Endothelial cell of umbilical vein (primary cell): ENCODE measurements at regions not wholly inside any gene's neighbourhood (a gene's known extent, or its start where the extent isn't known, plus 50 kb on each side); places are given as distances from the start of the nearest gene placed in this dataset.

Experiments
- BruUV-seq: library from RNA; stranded (reverse); fragments of 400-500 nt; replicated peaks from 2 replicates; lab custom pipeline; 2021; lab: Mats Ljungman, UMichigan
- CTCF ChIA-PET: fragments of 300-600, 350-600 bp; sonication (Branson Sonifier 250); formaldehyde crosslinking; loops from one replicate; lab custom pipeline; 2021; ENCODE audit warnings: antibody characterized with exemption, inconsistent platforms; lab: Charles Lee
- POLR2A ChIA-PET: fragments of 300-600, 350-600 bp; sonication (Branson Sonifier 250); formaldehyde crosslinking; loops from one replicate; lab custom pipeline; 2021; ENCODE audit warnings: antibody characterized with exemption, inconsistent platforms; lab: Charles Lee
- DNase-seq: peaks from one replicate; pipeline ENCODE4 v3.0.0-alpha.2; 2011; ENCODE audit warnings: low read depth, low spot score
- FAIRE-seq: peaks from 2 replicates; lab custom pipeline; 2011; peaks lifted over from hg19 to GRCh38; lab: Jason Lieb, UNC
- H2AFZ ChIP-seq: 2 replicates; pipeline ENCODE4 v1.6.0; 2012; ENCODE audit warnings: low read depth, low read length, control low read depth, inconsistent platforms
- H3K27ac ChIP-seq: 2 replicates; pipeline ENCODE4 v1.5.1; 2011; ENCODE audit warnings: low read depth, mild to moderate bottlenecking, control low read depth, low read length, moderate library complexity; ENCODE audit not compliant: insufficient read depth
- H3K27me3 ChIP-seq, 2 experiments: 2 replicates each; pipeline versions ENCODE4 v1.6.0 to v1.6.1; 2011; ENCODE audit warnings: low read length in 2 of 2, mixed read lengths in 1 of 2; ENCODE audit not compliant: control insufficient read depth in 2 of 2, insufficient read depth in 2 of 2
- H3K36me3 ChIP-seq, 2 experiments: 2 replicates in 1 of 2; 3 replicates in 1 of 2; pipeline ENCODE4 v1.5.1; 2011; ENCODE audit warnings: low read length in 2 of 2, mild to moderate bottlenecking in 1 of 2, moderate library complexity in 1 of 2; ENCODE audit not compliant: control insufficient read depth in 2 of 2, insufficient read depth in 2 of 2; ENCODE audit errors: extremely low read depth in 1 of 2
- H3K4me1 ChIP-seq: 3 replicates; pipeline ENCODE4 v1.5.1; 2011; ENCODE audit warnings: mild to moderate bottlenecking, low read length; ENCODE audit not compliant: control insufficient read depth, insufficient read depth; ENCODE audit errors: extremely low read depth
- H3K4me2 ChIP-seq: 2 replicates; pipeline ENCODE4 v1.6.1; 2011; ENCODE audit warnings: low read length, control low read depth, mixed read lengths; ENCODE audit not compliant: insufficient read depth
- H3K4me3 ChIP-seq, 3 experiments: fragments of 200-600 bp in 1 of 3; sonication (generic), shearing (Covaris generic) in 1 of 3; replicated peaks in 1 of 3; 2 replicates each; pipeline ENCODE4 v1.5.1; 2011 to 2016; ENCODE audit warnings: control low read depth in 3 of 3, low read length in 3 of 3, mild to moderate bottlenecking in 2 of 3, inconsistent platforms in 1 of 3, low read depth in 1 of 3, moderate library complexity in 1 of 3; ENCODE audit not compliant: insufficient read depth in 1 of 3
- H3K79me2 ChIP-seq: 2 replicates; pipeline ENCODE4 v1.6.0; 2012; ENCODE audit warnings: low read length, inconsistent platforms; ENCODE audit not compliant: control insufficient read depth, insufficient read depth
- H3K9ac ChIP-seq: replicated peaks from 2 replicates; pipeline ENCODE3; 2011; ENCODE audit warnings: low read length, control low read depth; ENCODE audit not compliant: insufficient read depth; ENCODE audit errors: extremely low read depth
- H3K9me1 ChIP-seq: replicated peaks from 3 replicates; pipeline ENCODE4 v1.6.0; 2011; ENCODE audit warnings: mild to moderate bottlenecking, low read length; ENCODE audit not compliant: control insufficient read depth, insufficient read depth; ENCODE audit errors: extremely low read depth
- H3K9me3 ChIP-seq: replicated peaks from 2 replicates; pipeline ENCODE4 v1.5.1; 2012; ENCODE audit warnings: low read length, inconsistent platforms; ENCODE audit not compliant: control insufficient read depth, insufficient read depth
- H4K20me1 ChIP-seq: replicated peaks from 2 replicates; pipeline ENCODE3; 2011; ENCODE audit warnings: mild to moderate bottlenecking, low read length; ENCODE audit not compliant: control insufficient read depth, insufficient read depth; ENCODE audit errors: extremely low read depth
- EZH2 ChIP-seq: IDR thresholded peaks from 2 replicates; pipeline ENCODE4 v1.6.1; 2012; ENCODE audit warnings: borderline replicate concordance, low read depth, mild to moderate bottlenecking, moderate library complexity, low read length, inconsistent platforms; ENCODE audit not compliant: severe bottlenecking
- FOS ChIP-seq: IDR thresholded peaks from 2 replicates; pipeline ENCODE4 v1.6.1; 2011; ENCODE audit warnings: mild to moderate bottlenecking, low read length, moderate library complexity, borderline replicate concordance; ENCODE audit not compliant: insufficient read depth
- GATA2 ChIP-seq: IDR thresholded peaks from 2 replicates; pipeline ENCODE4 v1.7.0; 2011; ENCODE audit warnings: low read depth, mild to moderate bottlenecking, moderate library complexity, mixed read lengths, low read length; ENCODE audit not compliant: insufficient read length, insufficient read depth
- JUN ChIP-seq: IDR thresholded peaks from 2 replicates; pipeline ENCODE4 v1.6.1; 2011; ENCODE audit warnings: borderline replicate concordance, low read depth; ENCODE audit not compliant: insufficient read length, insufficient read depth
- MYC ChIP-seq: IDR thresholded peaks from one replicate; pipeline ENCODE4 v1.6.1; 2011; ENCODE audit warnings: mild to moderate bottlenecking, low read depth, low read length
- POLR2A ChIP-seq: IDR thresholded peaks from 2 replicates; pipeline ENCODE4 v1.6.1; 2012; ENCODE audit warnings: low read depth, mild to moderate bottlenecking, control low read depth, low read length
- POLR2AphosphoS5 ChIP-seq: IDR thresholded peaks from 2 replicates; pipeline ENCODE4 v1.6.1; 2012; ENCODE audit warnings: low read depth, mild to moderate bottlenecking, control low read depth, low read length, moderate library complexity; ENCODE audit not compliant: insufficient read depth
- dilution Hi-C: fragments of 300-500 bp; cut with MboI; formaldehyde crosslinking; loops from one replicate; pipeline ENCODE4 v1.15.0; 2019; ENCODE audit warnings: low sequenced_read_pairs; ENCODE audit not compliant: extremely low pct_ligation_motif_present
- intact Hi-C: fragments of 100-400 bp; cut with micrococcal nuclease; formaldehyde crosslinking; loops from one replicate; pipeline ENCODE4 v1.10.0; 2022
- TF ChIP-seq, protein P1 (sequence below), 2 donors: IDR thresholded peaks; 1 replicate in 1 of 2; 2 replicates in 1 of 2; pipeline ENCODE4 v1.5.1; 2011; ENCODE audit warnings: low read length in 2 of 2, mild to moderate bottlenecking in 2 of 2, moderate library complexity in 2 of 2, control low read depth in 1 of 2, inconsistent platforms in 1 of 2, low read depth in 1 of 2; ENCODE audit not compliant: insufficient read depth in 1 of 2; ENCODE audit errors: extremely low read depth in 1 of 2
- TF ChIP-seq, protein P2 (sequence below): IDR thresholded peaks from 2 replicates; pipeline ENCODE4 v1.6.1; 2011; ENCODE audit not compliant: insufficient read depth, insufficient read length

DNA sequence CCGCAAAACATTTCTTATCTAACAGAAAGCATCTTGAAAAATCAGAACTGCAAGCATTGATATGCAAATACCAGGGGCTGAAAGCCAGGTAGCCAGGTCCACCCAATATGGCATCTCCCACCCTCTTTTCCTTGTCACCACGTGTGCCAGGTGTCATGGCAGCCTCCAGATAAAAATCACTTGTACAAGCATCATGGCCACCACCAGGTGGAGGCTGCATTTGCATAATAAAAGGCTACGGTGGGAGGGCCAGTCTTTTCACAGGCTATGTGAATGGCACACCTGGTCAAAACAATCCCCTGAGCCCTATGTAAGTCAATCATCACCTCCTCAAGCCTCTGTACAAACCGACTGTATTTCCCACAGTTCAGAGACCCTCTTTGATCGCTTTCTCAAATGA, 1233.1 kb upstream of the ALCAM start:
- dilution Hi-C loops = no loop called here
- intact Hi-C loops = no loop called here
- TF ChIP-seq, protein P1, sequence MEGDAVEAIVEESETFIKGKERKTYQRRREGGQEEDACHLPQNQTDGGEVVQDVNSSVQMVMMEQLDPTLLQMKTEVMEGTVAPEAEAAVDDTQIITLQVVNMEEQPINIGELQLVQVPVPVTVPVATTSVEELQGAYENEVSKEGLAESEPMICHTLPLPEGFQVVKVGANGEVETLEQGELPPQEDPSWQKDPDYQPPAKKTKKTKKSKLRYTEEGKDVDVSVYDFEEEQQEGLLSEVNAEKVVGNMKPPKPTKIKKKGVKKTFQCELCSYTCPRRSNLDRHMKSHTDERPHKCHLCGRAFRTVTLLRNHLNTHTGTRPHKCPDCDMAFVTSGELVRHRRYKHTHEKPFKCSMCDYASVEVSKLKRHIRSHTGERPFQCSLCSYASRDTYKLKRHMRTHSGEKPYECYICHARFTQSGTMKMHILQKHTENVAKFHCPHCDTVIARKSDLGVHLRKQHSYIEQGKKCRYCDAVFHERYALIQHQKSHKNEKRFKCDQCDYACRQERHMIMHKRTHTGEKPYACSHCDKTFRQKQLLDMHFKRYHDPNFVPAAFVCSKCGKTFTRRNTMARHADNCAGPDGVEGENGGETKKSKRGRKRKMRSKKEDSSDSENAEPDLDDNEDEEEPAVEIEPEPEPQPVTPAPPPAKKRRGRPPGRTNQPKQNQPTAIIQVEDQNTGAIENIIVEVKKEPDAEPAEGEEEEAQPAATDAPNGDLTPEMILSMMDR (IDR thresholded peaks at IDR 0.05; ENCODE audit: extremely low read depth in 1 of 2, insufficient read depth in 1 of 2, low read depth in 1 of 2, low read length in 2 of 2) = no peak
- TF ChIP-seq EZH2 (no peak), POLR2A (no peak), FOS (no peak)
- Histone ChIP-seq H3K4me1 (peaks cover 14% of the 10 kb centered on the region), H3K4me2 (peak overlapping the region; percentile 73), H2AFZ (no peak overlapping the region), H3K4me3 (no peak overlapping the region), H3K79me2 (no peaks in the 10 kb centered on the region), H3K27me3 (no peaks in the 10 kb centered on the region), H3K9ac (no peak overlapping the region), H3K9me3 (no peaks in the 10 kb centered on the region), H3K27ac (no peak overlapping the region), H3K9me1 (no peaks in the 10 kb centered on the region), H3K36me3 (no peaks in the 10 kb centered on the region), H4K20me1 (no peaks in the 10 kb centered on the region)
- CTCF ChIA-PET = no interaction called here
- no TSS peak for BruUV-seq
- FAIRE-seq (no peak), DNase-seq (no peak)
- POLR2A ChIA-PET = no interaction called here

DNA sequence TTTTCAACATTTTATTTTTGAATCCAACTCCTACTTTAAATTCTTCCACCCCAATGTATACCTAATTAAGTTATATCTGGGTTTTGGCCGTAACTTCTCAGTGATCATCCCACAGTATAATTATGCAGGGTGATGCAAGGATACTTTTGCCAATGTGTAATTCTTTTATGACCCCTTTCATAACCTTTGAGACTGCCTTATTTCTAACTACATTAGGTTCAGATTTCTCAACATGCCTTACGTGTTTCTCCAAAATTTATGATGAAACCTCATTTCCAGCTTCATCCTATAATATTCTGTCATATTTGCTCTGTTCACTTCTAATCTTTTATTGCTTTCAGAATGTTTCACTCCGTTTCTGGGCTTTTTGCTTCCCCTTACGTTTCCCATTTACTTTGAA, 1229.6 kb upstream of the ALCAM start:
- BruUV-seq = no TSS peak
- POLR2A ChIA-PET = no interaction called here

More for the DNA sequence above, 1229.6 kb upstream of the ALCAM start:
- no peak overlapping the region for H3K27ac ChIP-seq
- no peak for DNase-seq
- FAIRE-seq = no peak
- H3K9me3 ChIP-seq = no peaks in the 10 kb centered on the region
- H3K9ac ChIP-seq = no peak overlapping the region
- H3K9me1 ChIP-seq = no peaks in the 10 kb centered on the region
- TF ChIP-seq, protein P1 (IDR thresholded peaks at IDR 0.05; ENCODE audit: extremely low read depth in 1 of 2, insufficient read depth in 1 of 2, low read depth in 1 of 2, low read length in 2 of 2) = no peak
- TF ChIP-seq FOS (no peak), JUN (no peak), POLR2A (no peak), EZH2 (no peak), POLR2AphosphoS5 (no peak), MYC (no peak), GATA2 (no peak)
- TF ChIP-seq, protein P2, sequence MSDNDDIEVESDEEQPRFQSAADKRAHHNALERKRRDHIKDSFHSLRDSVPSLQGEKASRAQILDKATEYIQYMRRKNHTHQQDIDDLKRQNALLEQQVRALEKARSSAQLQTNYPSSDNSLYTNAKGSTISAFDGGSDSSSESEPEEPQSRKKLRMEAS = no peak
- H4K20me1 ChIP-seq = no peaks in the 10 kb centered on the region
- no peak overlapping the region for H3K4me2 ChIP-seq
- no peak overlapping the region for H2AFZ ChIP-seq
- H3K4me3 ChIP-seq = no peak overlapping the region
- no peaks in the 10 kb centered on the region for H3K27me3 ChIP-seq
- H3K36me3 ChIP-seq = no peaks in the 10 kb centered on the region
- CTCF ChIA-PET = no interaction called here
- intact Hi-C loops (no loop called here), dilution Hi-C loops (no loop called here)
- peaks cover 14% of the 10 kb centered on the region for H3K4me1 ChIP-seq
- H3K79me2 ChIP-seq = no peaks in the 10 kb centered on the region
